Keratinocyte (primary cell): ENCODE measurements at regions not wholly inside any gene's neighbourhood (a gene's known extent, or its start where the extent isn't known, plus 50 kb on each side); places are given as distances from the start of the nearest gene placed in this dataset.

Experiments used
- DNase-seq: peaks from one replicate; pipeline ENCODE4 v3.0.0-alpha.2; 2011; ENCODE audit warnings: low read depth, missing footprints, low spot score
- FAIRE-seq: peaks from 2 replicates; lab custom pipeline; 2011; peaks lifted over from hg19 to GRCh38; lab: Jason Lieb, UNC
- H2AFZ ChIP-seq: 2 replicates; pipeline ENCODE4 v1.6.0; 2012; ENCODE audit warnings: low read length, control low read depth, inconsistent platforms; ENCODE audit not compliant: control insufficient read depth
- H3K27ac ChIP-seq: 2 replicates; pipeline ENCODE4 v1.5.1; 2011; ENCODE audit warnings: low read length; ENCODE audit not compliant: control insufficient read depth, insufficient read depth
- H3K27me3 ChIP-seq: 3 replicates; pipeline ENCODE4 v1.6.0; 2011; ENCODE audit warnings: low read length; ENCODE audit not compliant: control insufficient read depth, insufficient read depth; ENCODE audit errors: extremely low read depth
- H3K36me3 ChIP-seq, 2 experiments: 2 replicates in 1 of 2; 3 replicates in 1 of 2; pipeline ENCODE4 v1.5.1; 2011; ENCODE audit warnings: low read length in 2 of 2, mild to moderate bottlenecking in 1 of 2; ENCODE audit not compliant: control insufficient read depth in 2 of 2, insufficient read depth in 2 of 2; ENCODE audit errors: extremely low read depth in 1 of 2
- H3K4me1 ChIP-seq: 3 replicates; pipeline ENCODE4 v1.5.1; 2011; ENCODE audit warnings: low read length; ENCODE audit not compliant: control insufficient read depth, insufficient read depth; ENCODE audit errors: extremely low read depth
- H3K4me2 ChIP-seq: 3 replicates; pipeline ENCODE4 v1.6.0; 2011; ENCODE audit warnings: low read depth, low read length; ENCODE audit not compliant: control insufficient read depth, insufficient read depth; ENCODE audit errors: extremely low read depth
- H3K4me3 ChIP-seq, 3 experiments: fragments of 200-600 bp in 1 of 3; sonication (generic) in 1 of 3; 2 replicates in 2 of 3; 3 replicates in 1 of 3; pipeline ENCODE4 v1.5.1; 2011 to 2016; ENCODE audit warnings: low read length in 3 of 3, mild to moderate bottlenecking in 3 of 3, control low read depth in 2 of 3, inconsistent platforms in 1 of 3, low read depth in 1 of 3, mixed read lengths in 1 of 3, mixed run types in 1 of 3, moderate library complexity in 1 of 3; ENCODE audit not compliant: control insufficient read depth in 2 of 3, insufficient read depth in 2 of 3; ENCODE audit errors: extremely low read depth in 1 of 3
- H3K79me2 ChIP-seq: 2 replicates; pipeline ENCODE4 v1.6.0; 2012; ENCODE audit warnings: low read length; ENCODE audit not compliant: control insufficient read depth, insufficient read depth
- H3K9ac ChIP-seq: 3 replicates; pipeline ENCODE4 v1.6.0; 2011; ENCODE audit warnings: low read length; ENCODE audit not compliant: control insufficient read depth, insufficient read depth; ENCODE audit errors: extremely low read depth
- H3K9me1 ChIP-seq: 3 replicates; pipeline ENCODE4 v1.6.0; 2011; ENCODE audit warnings: low read length; ENCODE audit not compliant: control insufficient read depth, insufficient read depth; ENCODE audit errors: extremely low read depth
- H3K9me3 ChIP-seq: 2 replicates; pipeline ENCODE4 v1.5.1; 2012; ENCODE audit warnings: low read depth, low read length; ENCODE audit not compliant: control insufficient read depth
- H4K20me1 ChIP-seq: 3 replicates; pipeline ENCODE4 v1.6.0; 2011; ENCODE audit warnings: low read length; ENCODE audit not compliant: control insufficient read depth, insufficient read depth; ENCODE audit errors: extremely low read depth
- CTCF ChIP-seq, 3 experiments: IDR thresholded peaks in 1 of 3; conservative IDR thresholded peaks in 1 of 3; optimal IDR thresholded peaks in 1 of 3; 2 replicates in 2 of 3; 3 replicates in 1 of 3; pipeline versions ENCODE3 to v1.5.1; 2011; ENCODE audit warnings: low read length in 3 of 3, mild to moderate bottlenecking in 3 of 3, moderate library complexity in 2 of 3, control low read depth in 1 of 3, inconsistent platforms in 1 of 3; ENCODE audit not compliant: insufficient read depth in 2 of 3; ENCODE audit errors: extremely low read depth in 1 of 3
- EZH2 ChIP-seq: IDR thresholded peaks from one replicate; pipeline ENCODE4 v1.6.1; 2012; ENCODE audit warnings: inconsistent platforms, mild to moderate bottlenecking, low read length, moderate library complexity
- dilution Hi-C: fragments of 300-500 bp; cut with MboI; formaldehyde crosslinking; loops from one replicate; pipeline ENCODE4 v1.7.0; 2020; ENCODE audit warnings: low sequenced_read_pairs; ENCODE audit not compliant: extremely low pct_ligation_motif_present

- dilution Hi-C loops = no loop called here
- no peaks in the 10 kb centered on the region for H3K4me1 ChIP-seq
- no peaks in the 10 kb centered on the region for H3K9me3 ChIP-seq
- H3K9ac ChIP-seq = no peak overlapping the region
- H3K27me3 ChIP-seq = peaks cover 25% of the 10 kb centered on the region
- TF ChIP-seq EZH2 (no peak), CTCF (optimal IDR thresholded peaks at IDR 0.05 in 1 of 3, IDR thresholded peaks at IDR 0.05 in 1 of 3, conservative IDR thresholded peaks at IDR 0.05 in 1 of 3; ENCODE audit: extremely low read depth in 1 of 3, insufficient read depth in 2 of 3, low read length in 3 of 3) (no peak)
- no peak overlapping the region for H3K4me2 ChIP-seq
- no peaks in the 10 kb centered on the region for H3K36me3 ChIP-seq
- H3K79me2 ChIP-seq = no peaks in the 10 kb centered on the region
- no peak overlapping the region for H2AFZ ChIP-seq
- H4K20me1 ChIP-seq = no peaks in the 10 kb centered on the region
- no peak overlapping the region for H3K4me3 ChIP-seq
- H3K9me1 ChIP-seq = no peaks in the 10 kb centered on the region
- no peak for DNase-seq
- no peak for FAIRE-seq
- H3K27ac ChIP-seq = no peak overlapping the region
Observed at GRCh38 chr10:78936412-78937342, 132.1 kb upstream of the ZMIZ1 start.

- Histone ChIP-seq H2AFZ (no peak overlapping the region), H3K4me2 (no peak overlapping the region), H3K9ac (no peak overlapping the region), H3K4me1 (no peaks in the 10 kb centered on the region), H3K9me1 (no peaks in the 10 kb centered on the region), H4K20me1 (no peaks in the 10 kb centered on the region), H3K4me3 (no peak overlapping the region), H3K27ac (no peak overlapping the region), H3K36me3 (no peaks in the 10 kb centered on the region), H3K27me3 (peaks cover 23% of the 10 kb centered on the region), H3K79me2 (no peaks in the 10 kb centered on the region), H3K9me3 (no peaks in the 10 kb centered on the region)
- DNase-seq (no peak), FAIRE-seq (no peak)
- no peak for TF ChIP-seq EZH2
- no peak for TF ChIP-seq CTCF (optimal IDR thresholded peaks at IDR 0.05 in 1 of 3, IDR thresholded peaks at IDR 0.05 in 1 of 3, conservative IDR thresholded peaks at IDR 0.05 in 1 of 3; ENCODE audit: extremely low read depth in 1 of 3, insufficient read depth in 2 of 3, low read length in 3 of 3)
- dilution Hi-C loops = no loop called here
Observed at GRCh38 chr10:78937393-78937792, 131.4 kb upstream of the ZMIZ1 start.
